GM23338 (cell line): ENCODE measurements at regions not wholly inside any gene's neighbourhood (a gene's known extent, or its start where the extent isn't known, plus 50 kb on each side); places are given as distances from the start of the nearest gene placed in this dataset.

Experiments used
- ATAC-seq: fragments of 200-7000 bp; cut with Tn5 transposase; 3 replicates; pipeline ENCODE4 v1.9.1; 2020
- DNase-seq: peaks from one replicate; pipeline ENCODE4 v3.0.0-alpha.2; 2015; ENCODE audit warnings: low spot score
- H2AFZ ChIP-seq: fragments of 200-600 bp; sonication (generic); 2 replicates; pipeline ENCODE4 v1.8.0; 2016; ENCODE audit warnings: antibody characterized with exemption, mild to moderate bottlenecking, moderate library complexity
- H3F3A ChIP-seq: fragments of 200-600 bp; sonication (generic); replicated peaks from 2 replicates; pipeline ENCODE4 v1.8.0; 2017; ENCODE audit warnings: antibody characterized with exemption, mixed run types, low read depth
- H3K27ac ChIP-seq: fragments of 200-600 bp; sonication (generic); 2 replicates; pipeline ENCODE4 v1.6.1; 2016; ENCODE audit warnings: low read depth
- H3K27me3 ChIP-seq: fragments of 200-600 bp; sonication (generic); 2 replicates; pipeline ENCODE4 v1.8.0; 2016; ENCODE audit warnings: mild to moderate bottlenecking, mixed run types, moderate library complexity; ENCODE audit not compliant: insufficient read depth
- H3K36me3 ChIP-seq: fragments of 200-600 bp; sonication (generic); 2 replicates; pipeline ENCODE4 v1.8.0; 2016; ENCODE audit warnings: mild to moderate bottlenecking; ENCODE audit not compliant: insufficient read depth
- H3K4me1 ChIP-seq: fragments of 200-600 bp; sonication (generic); 2 replicates; pipeline ENCODE4 v1.8.0; 2016; ENCODE audit warnings: mild to moderate bottlenecking, moderate library complexity; ENCODE audit not compliant: insufficient read depth
- H3K4me2 ChIP-seq: fragments of 200-600 bp; sonication (generic); 2 replicates; pipeline ENCODE4 v1.7.1; 2017; ENCODE audit warnings: mixed run types
- H3K4me3 ChIP-seq: fragments of 200-600 bp; sonication (generic); 2 replicates; pipeline ENCODE4 v1.6.1; 2016; ENCODE audit warnings: mixed run types
- H3K79me2 ChIP-seq: fragments of 200-600 bp; sonication (generic); replicated peaks from 2 replicates; pipeline ENCODE4 v1.8.0; 2017; ENCODE audit warnings: mild to moderate bottlenecking; ENCODE audit not compliant: insufficient read depth
- H3K9me2 ChIP-seq: fragments of 200-600 bp; sonication (generic); 2 replicates; pipeline ENCODE4 v1.8.0; 2017; ENCODE audit not compliant: insufficient read depth
- H4K20me1 ChIP-seq: fragments of 200-600 bp; sonication (generic); replicated peaks from 2 replicates; pipeline ENCODE4 v1.8.0; 2017; ENCODE audit warnings: mild to moderate bottlenecking; ENCODE audit not compliant: insufficient read depth
- H3K27ac Mint-ChIP-seq: 2 replicates; pipeline ENCODE4 v1.8.0; 2020; ENCODE audit warnings: inconsistent platforms, mild to moderate bottlenecking, moderate library complexity, mixed read lengths
- H3K27me3 Mint-ChIP-seq: 3 replicates; pipeline ENCODE4 v1.8.0; 2022; ENCODE audit warnings: low read depth, mild to moderate bottlenecking, moderate library complexity, mixed read lengths, inconsistent platforms; ENCODE audit not compliant: insufficient read depth, poor library complexity
- H3K36me3 Mint-ChIP-seq: 3 replicates; pipeline ENCODE4 v1.8.0; 2021; ENCODE audit warnings: low read depth, mild to moderate bottlenecking, inconsistent platforms, moderate library complexity, mixed read lengths
- H3K4me1 Mint-ChIP-seq: 3 replicates; pipeline ENCODE4 v1.8.0; 2020; ENCODE audit warnings: mild to moderate bottlenecking, inconsistent platforms, mixed read lengths
- H3K4me3 Mint-ChIP-seq: 3 replicates; pipeline ENCODE4 v1.8.0; 2021; ENCODE audit warnings: moderate library complexity, mild to moderate bottlenecking, inconsistent platforms, mixed read lengths
- H3K9me3 Mint-ChIP-seq: 3 replicates; pipeline ENCODE4 v1.8.0; 2020; ENCODE audit warnings: moderate library complexity, mild to moderate bottlenecking, inconsistent platforms, mixed read lengths
- CREB1 ChIP-seq: fragments of 250-450 bp; sonication (Bioruptor Pico); IDR thresholded peaks from 2 replicates; pipeline ENCODE4 v1.5.0; 2020; ENCODE audit warnings: low read depth, mild to moderate bottlenecking, moderate library complexity
- CTCF ChIP-seq, 2 experiments: fragments of 200-600 bp in 1 of 2; sonication (generic) in 1 of 2; conservative IDR thresholded peaks; 2 replicates each; pipeline versions ENCODE4 v1.5.1 to v1.6.1; 2016 to 2017; ENCODE audit warnings: antibody characterized with exemption in 2 of 2, low read depth in 2 of 2, mild to moderate bottlenecking in 2 of 2, moderate library complexity in 1 of 2
- ETS1 ChIP-seq: IDR thresholded peaks from 2 replicates; pipeline ENCODE4 v1.6.1; 2016; ENCODE audit warnings: antibody characterized with exemption
- EZH2 ChIP-seq: fragments of 200-600 bp; sonication (generic); IDR thresholded peaks from one replicate; pipeline ENCODE4 v1.8.0; 2017; ENCODE audit warnings: antibody characterized with exemption, mild to moderate bottlenecking, low read depth; ENCODE audit not compliant: unreplicated experiment
- EZH2phosphoT487 ChIP-seq: fragments of 200-600 bp; sonication (generic); IDR thresholded peaks from one replicate; pipeline ENCODE4 v1.8.1; 2018; ENCODE audit warnings: antibody characterized with exemption; ENCODE audit not compliant: unreplicated experiment
- JUNB ChIP-seq: IDR thresholded peaks from one replicate; pipeline ENCODE4 v1.6.1; 2016; ENCODE audit warnings: antibody characterized with exemption; ENCODE audit not compliant: unreplicated experiment
- NANOG ChIP-seq: IDR thresholded peaks from 2 replicates; pipeline ENCODE4 v1.6.1; 2016; ENCODE audit warnings: antibody characterized with exemption, borderline replicate concordance
- POLR2AphosphoS5 ChIP-seq: IDR thresholded peaks from 2 replicates; pipeline ENCODE4 v1.6.1; 2016; ENCODE audit warnings: antibody characterized with exemption, low read depth
- REST ChIP-seq: IDR thresholded peaks from one replicate; pipeline ENCODE4 v1.6.1; 2018; ENCODE audit warnings: antibody characterized with exemption; ENCODE audit not compliant: unreplicated experiment
- STAT1 ChIP-seq: IDR thresholded peaks from one replicate; pipeline ENCODE4 v1.6.1; 2016; ENCODE audit warnings: antibody characterized with exemption; ENCODE audit not compliant: unreplicated experiment
- ZNF114 ChIP-seq: fragments of 250-450 bp; sonication (Bioruptor Pico); IDR thresholded peaks from 2 replicates; pipeline ENCODE4 v1.5.0; 2020; ENCODE audit warnings: mild to moderate bottlenecking, moderate library complexity
- ZNF331 ChIP-seq: fragments of 250-450 bp; sonication (Bioruptor Pico); IDR thresholded peaks from 2 replicates; pipeline ENCODE4 v1.5.0; 2020; ENCODE audit warnings: low read depth, mild to moderate bottlenecking, moderate library complexity
- ZNF462 ChIP-seq: fragments of 250-450 bp; sonication (Bioruptor Pico); IDR thresholded peaks from 2 replicates; pipeline ENCODE4 v1.5.0; 2020; ENCODE audit warnings: mild to moderate bottlenecking, moderate library complexity

- no peaks in the 10 kb centered on the region for H3K36me3 Mint-ChIP-seq
- no peaks in the 10 kb centered on the region for H4K20me1 ChIP-seq
- ATAC-seq = no peak
These were observed 335.3 kb upstream of the LUZP2 start for GRCh38 chr11:24161587-24161986.

More at GRCh38 chr11:24161587-24161986, 335.3 kb upstream of the LUZP2 start:
- no peak for TF ChIP-seq ETS1
- no peak for TF ChIP-seq NANOG
- no peak for TF ChIP-seq CREB1 (CRISPR knock-in tag)
- no peak for TF ChIP-seq ZNF114 (CRISPR knock-in tag)
- no peak for TF ChIP-seq EZH2phosphoT487
- no peak for TF ChIP-seq JUNB
- no peak for TF ChIP-seq POLR2AphosphoS5
- no peak for TF ChIP-seq CTCF (conservative IDR thresholded peaks at IDR 0.05; ENCODE audit: low read depth in 2 of 2)
- no peak for TF ChIP-seq ZNF331
- no peak for TF ChIP-seq STAT1
- no peak for TF ChIP-seq ZNF462 (CRISPR knock-in tag)
- TF ChIP-seq REST = no peak
- no peak for TF ChIP-seq EZH2
- H3K4me1 Mint-ChIP-seq = no peaks in the 10 kb centered on the region
- Histone ChIP-seq H3K27me3 (no peaks in the 10 kb centered on the region), H3K36me3 (no peaks in the 10 kb centered on the region), H3K4me3 (no peak overlapping the region), H3K79me2 (no peaks in the 10 kb centered on the region), H3K27ac (no peak overlapping the region), H3K4me1 (peaks cover 4% of the 10 kb centered on the region; the same call in 1 of the 2 replicates), H3K4me2 (no peak overlapping the region), H3F3A (no peaks in the 10 kb centered on the region), H3K9me2 (no peaks in the 10 kb centered on the region; the same call in 1 of the 2 replicates), H2AFZ (no peak overlapping the region)
- no peaks in the 10 kb centered on the region for H3K27me3 Mint-ChIP-seq
- no peaks in the 10 kb centered on the region for H3K9me3 Mint-ChIP-seq
- no peak for DNase-seq
- H3K4me3 Mint-ChIP-seq = no peak overlapping the region
- H3K27ac Mint-ChIP-seq = no peak overlapping the region
